HEK293T (cell line): ENCODE measurements at regions not wholly inside any gene's neighbourhood (a gene's known extent, or its start where the extent isn't known, plus 50 kb on each side); places are given as distances from the start of the nearest gene placed in this dataset.

Experiments used
- FOXM1 ChIP-seq: fragments of 450-650 bp; IDR thresholded peaks from 2 replicates; pipeline ENCODE4 v1.6.1; 2017; ENCODE audit warnings: mild to moderate bottlenecking, borderline replicate concordance
- SP1 ChIP-seq: fragments of 450-650 bp; IDR thresholded peaks from 2 replicates; pipeline ENCODE4 v1.6.1; 2017
- TARDBP ChIP-seq: fragments of 450-650 bp; IDR thresholded peaks from 2 replicates; pipeline ENCODE4 v1.6.1; 2016
- ZNF384 ChIP-seq: fragments of 450-650 bp; IDR thresholded peaks from 2 replicates; pipeline ENCODE4 v1.6.1; 2016

GRCh38 chr17:53472586-53472985 lies 350.1 kb upstream of the KIF2B start:
- TF ChIP-seq TARDBP (no peak), SP1 (no peak), ZNF384 (no peak), FOXM1 (no peak)
